Ishikawa (cell line): ENCODE measurements at regions not wholly inside any gene's neighbourhood (a gene's known extent, or its start where the extent isn't known, plus 50 kb on each side); places are given as distances from the start of the nearest gene placed in this dataset.

ENCODE experiments used
- CEBPB ChIP-seq: IDR thresholded peaks from 2 replicates; pipeline ENCODE4 v1.6.1; 2012
- CREB1 ChIP-seq: IDR thresholded peaks from 2 replicates; pipeline ENCODE4 v1.6.1; 2012; ENCODE audit warnings: low read depth
- EGR1 ChIP-seq: IDR thresholded peaks from 2 replicates; pipeline ENCODE4 v1.6.1; 2012
- EP300 ChIP-seq: IDR thresholded peaks from 2 replicates; pipeline ENCODE4 v1.6.1; 2012; ENCODE audit warnings: borderline replicate concordance
- MAX ChIP-seq: IDR thresholded peaks from 2 replicates; pipeline ENCODE4 v1.6.1; 2012
- NFIC ChIP-seq: IDR thresholded peaks from 2 replicates; pipeline ENCODE4 v1.6.1; 2012
- RAD21 ChIP-seq: IDR thresholded peaks from 2 replicates; pipeline ENCODE4 v1.6.1; 2012; ENCODE audit warnings: low read depth
- REST ChIP-seq: IDR thresholded peaks from 2 replicates; pipeline ENCODE4 v1.6.1; 2012; ENCODE audit warnings: low read depth, mild to moderate bottlenecking
- TAF1 ChIP-seq: IDR thresholded peaks from 2 replicates; pipeline ENCODE4 v1.6.1; 2012; ENCODE audit warnings: low read depth, mild to moderate bottlenecking
- TCF12 ChIP-seq: IDR thresholded peaks from 2 replicates; pipeline ENCODE4 v1.6.1; 2012; ENCODE audit warnings: low read depth
- TEAD4 ChIP-seq: IDR thresholded peaks from 2 replicates; pipeline ENCODE4 v1.6.1; 2012
- USF1 ChIP-seq: IDR thresholded peaks from 2 replicates; pipeline ENCODE4 v1.6.1; 2012
- YY1 ChIP-seq: IDR thresholded peaks from 2 replicates; pipeline ENCODE4 v1.6.1; 2012; ENCODE audit warnings: low read depth
- ZBTB7A ChIP-seq: IDR thresholded peaks from 2 replicates; pipeline ENCODE4 v1.6.1; 2012; ENCODE audit warnings: low read depth

GRCh38 chr10:129405389-129405788, 61.7 kb upstream of the MGMT start:
- TF ChIP-seq TCF12 (no peak), MAX (no peak), CREB1 (no peak), ZBTB7A (no peak), EP300 (no peak), RAD21 (no peak), NFIC (no peak), TAF1 (no peak), USF1 (no peak), REST (no peak), TEAD4 (no peak), CEBPB (no peak), YY1 (no peak), EGR1 (no peak)
